ENCODE measurements at regions not wholly inside any gene's neighbourhood (a gene's known extent, or its start where the extent isn't known, plus 50 kb on each side); places are given as distances from the start of the nearest gene placed in this dataset.

GRCh38 chr9:115278326-115279035, 160.5 kb upstream of the TNC start:
- TF ChIP-seq EP300 (IDR thresholded peaks at IDR 0.05; ENCODE audit: borderline replicate concordance) (no peak), TCF12 (IDR thresholded peaks at IDR 0.05; ENCODE audit: low read depth) (no peak), ZBTB7A (IDR thresholded peaks at IDR 0.05; ENCODE audit: low read depth) (no peak), EGR1 (IDR thresholded peaks at IDR 0.05) (no peak), YY1 (IDR thresholded peaks at IDR 0.05; ENCODE audit: low read depth) (no peak), TAF1 (IDR thresholded peaks at IDR 0.05; ENCODE audit: low read depth) (no peak), REST (IDR thresholded peaks at IDR 0.05; ENCODE audit: low read depth) (no peak), CREB1 (IDR thresholded peaks at IDR 0.05; ENCODE audit: low read depth) (no peak), FOXM1 (IDR thresholded peaks at IDR 0.05; ENCODE audit: borderline replicate concordance, low read depth) (no peak), CEBPB (IDR thresholded peaks at IDR 0.05) (no peak), NFIC (IDR thresholded peaks at IDR 0.05) (no peak), RAD21 (IDR thresholded peaks at IDR 0.05; ENCODE audit: low read depth) (no peak)
- TF ChIP-seq, protein P1, sequence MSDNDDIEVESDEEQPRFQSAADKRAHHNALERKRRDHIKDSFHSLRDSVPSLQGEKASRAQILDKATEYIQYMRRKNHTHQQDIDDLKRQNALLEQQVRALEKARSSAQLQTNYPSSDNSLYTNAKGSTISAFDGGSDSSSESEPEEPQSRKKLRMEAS (IDR thresholded peaks at IDR 0.05) = no peak
- TF ChIP-seq, protein P2, sequence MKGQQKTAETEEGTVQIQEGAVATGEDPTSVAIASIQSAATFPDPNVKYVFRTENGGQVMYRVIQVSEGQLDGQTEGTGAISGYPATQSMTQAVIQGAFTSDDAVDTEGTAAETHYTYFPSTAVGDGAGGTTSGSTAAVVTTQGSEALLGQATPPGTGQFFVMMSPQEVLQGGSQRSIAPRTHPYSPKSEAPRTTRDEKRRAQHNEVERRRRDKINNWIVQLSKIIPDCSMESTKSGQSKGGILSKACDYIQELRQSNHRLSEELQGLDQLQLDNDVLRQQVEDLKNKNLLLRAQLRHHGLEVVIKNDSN (IDR thresholded peaks at IDR 0.05) = no peak
